Endothelial cell of umbilical vein (primary cell): ENCODE measurements at regions not wholly inside any gene's neighbourhood (a gene's known extent, or its start where the extent isn't known, plus 50 kb on each side); places are given as distances from the start of the nearest gene placed in this dataset.

Experiments used
- BruUV-seq: library from RNA; stranded (reverse); fragments of 400-500 nt; replicated peaks from 2 replicates; lab custom pipeline; 2021; lab: Mats Ljungman, UMichigan
- CTCF ChIA-PET: fragments of 300-600, 350-600 bp; sonication (Branson Sonifier 250); formaldehyde crosslinking; loops from one replicate; lab custom pipeline; 2021; ENCODE audit warnings: antibody characterized with exemption, inconsistent platforms; lab: Charles Lee
- POLR2A ChIA-PET: fragments of 300-600, 350-600 bp; sonication (Branson Sonifier 250); formaldehyde crosslinking; loops from one replicate; lab custom pipeline; 2021; ENCODE audit warnings: antibody characterized with exemption, inconsistent platforms; lab: Charles Lee
- DNase-seq: peaks from one replicate; pipeline ENCODE4 v3.0.0-alpha.2; 2011; ENCODE audit warnings: low read depth, low spot score
- FAIRE-seq: peaks from 2 replicates; lab custom pipeline; 2011; peaks lifted over from hg19 to GRCh38; lab: Jason Lieb, UNC
- H2AFZ ChIP-seq: 2 replicates; pipeline ENCODE4 v1.6.0; 2012; ENCODE audit warnings: low read depth, low read length, control low read depth, inconsistent platforms
- H3K27ac ChIP-seq: 2 replicates; pipeline ENCODE4 v1.5.1; 2011; ENCODE audit warnings: low read depth, mild to moderate bottlenecking, control low read depth, low read length, moderate library complexity; ENCODE audit not compliant: insufficient read depth
- H3K27me3 ChIP-seq, 2 experiments: 2 replicates each; pipeline versions ENCODE4 v1.6.0 to v1.6.1; 2011; ENCODE audit warnings: low read length in 2 of 2, mixed read lengths in 1 of 2; ENCODE audit not compliant: control insufficient read depth in 2 of 2, insufficient read depth in 2 of 2
- H3K36me3 ChIP-seq, 2 experiments: 2 replicates in 1 of 2; 3 replicates in 1 of 2; pipeline ENCODE4 v1.5.1; 2011; ENCODE audit warnings: low read length in 2 of 2, mild to moderate bottlenecking in 1 of 2, moderate library complexity in 1 of 2; ENCODE audit not compliant: control insufficient read depth in 2 of 2, insufficient read depth in 2 of 2; ENCODE audit errors: extremely low read depth in 1 of 2
- H3K4me1 ChIP-seq: 3 replicates; pipeline ENCODE4 v1.5.1; 2011; ENCODE audit warnings: mild to moderate bottlenecking, low read length; ENCODE audit not compliant: control insufficient read depth, insufficient read depth; ENCODE audit errors: extremely low read depth
- H3K4me2 ChIP-seq: 2 replicates; pipeline ENCODE4 v1.6.1; 2011; ENCODE audit warnings: low read length, control low read depth, mixed read lengths; ENCODE audit not compliant: insufficient read depth
- H3K4me3 ChIP-seq, 3 experiments: fragments of 200-600 bp in 1 of 3; sonication (generic), shearing (Covaris generic) in 1 of 3; replicated peaks in 1 of 3; 2 replicates each; pipeline ENCODE4 v1.5.1; 2011 to 2016; ENCODE audit warnings: control low read depth in 3 of 3, low read length in 3 of 3, mild to moderate bottlenecking in 2 of 3, inconsistent platforms in 1 of 3, low read depth in 1 of 3, moderate library complexity in 1 of 3; ENCODE audit not compliant: insufficient read depth in 1 of 3
- H3K79me2 ChIP-seq: 2 replicates; pipeline ENCODE4 v1.6.0; 2012; ENCODE audit warnings: low read length, inconsistent platforms; ENCODE audit not compliant: control insufficient read depth, insufficient read depth
- H3K9ac ChIP-seq: replicated peaks from 2 replicates; pipeline ENCODE3; 2011; ENCODE audit warnings: low read length, control low read depth; ENCODE audit not compliant: insufficient read depth; ENCODE audit errors: extremely low read depth
- H3K9me1 ChIP-seq: replicated peaks from 3 replicates; pipeline ENCODE4 v1.6.0; 2011; ENCODE audit warnings: mild to moderate bottlenecking, low read length; ENCODE audit not compliant: control insufficient read depth, insufficient read depth; ENCODE audit errors: extremely low read depth
- H3K9me3 ChIP-seq: replicated peaks from 2 replicates; pipeline ENCODE4 v1.5.1; 2012; ENCODE audit warnings: low read length, inconsistent platforms; ENCODE audit not compliant: control insufficient read depth, insufficient read depth
- H4K20me1 ChIP-seq: replicated peaks from 2 replicates; pipeline ENCODE3; 2011; ENCODE audit warnings: mild to moderate bottlenecking, low read length; ENCODE audit not compliant: control insufficient read depth, insufficient read depth; ENCODE audit errors: extremely low read depth
- CTCF ChIP-seq, 2 donors: IDR thresholded peaks; 1 replicate in 1 of 2; 2 replicates in 1 of 2; pipeline ENCODE4 v1.5.1; 2011; ENCODE audit warnings: low read length in 2 of 2, mild to moderate bottlenecking in 2 of 2, moderate library complexity in 2 of 2, control low read depth in 1 of 2, inconsistent platforms in 1 of 2, low read depth in 1 of 2; ENCODE audit not compliant: insufficient read depth in 1 of 2; ENCODE audit errors: extremely low read depth in 1 of 2
- EZH2 ChIP-seq: IDR thresholded peaks from 2 replicates; pipeline ENCODE4 v1.6.1; 2012; ENCODE audit warnings: borderline replicate concordance, low read depth, mild to moderate bottlenecking, moderate library complexity, low read length, inconsistent platforms; ENCODE audit not compliant: severe bottlenecking
- FOS ChIP-seq: IDR thresholded peaks from 2 replicates; pipeline ENCODE4 v1.6.1; 2011; ENCODE audit warnings: mild to moderate bottlenecking, low read length, moderate library complexity, borderline replicate concordance; ENCODE audit not compliant: insufficient read depth
- GATA2 ChIP-seq: IDR thresholded peaks from 2 replicates; pipeline ENCODE4 v1.7.0; 2011; ENCODE audit warnings: low read depth, mild to moderate bottlenecking, moderate library complexity, mixed read lengths, low read length; ENCODE audit not compliant: insufficient read length, insufficient read depth
- JUN ChIP-seq: IDR thresholded peaks from 2 replicates; pipeline ENCODE4 v1.6.1; 2011; ENCODE audit warnings: borderline replicate concordance, low read depth; ENCODE audit not compliant: insufficient read length, insufficient read depth
- MYC ChIP-seq: IDR thresholded peaks from one replicate; pipeline ENCODE4 v1.6.1; 2011; ENCODE audit warnings: mild to moderate bottlenecking, low read depth, low read length
- POLR2A ChIP-seq: IDR thresholded peaks from 2 replicates; pipeline ENCODE4 v1.6.1; 2012; ENCODE audit warnings: low read depth, mild to moderate bottlenecking, control low read depth, low read length
- POLR2AphosphoS5 ChIP-seq: IDR thresholded peaks from 2 replicates; pipeline ENCODE4 v1.6.1; 2012; ENCODE audit warnings: low read depth, mild to moderate bottlenecking, control low read depth, low read length, moderate library complexity; ENCODE audit not compliant: insufficient read depth
- dilution Hi-C: fragments of 300-500 bp; cut with MboI; formaldehyde crosslinking; loops from one replicate; pipeline ENCODE4 v1.15.0; 2019; ENCODE audit warnings: low sequenced_read_pairs; ENCODE audit not compliant: extremely low pct_ligation_motif_present
- intact Hi-C: fragments of 100-400 bp; cut with micrococcal nuclease; formaldehyde crosslinking; loops from one replicate; pipeline ENCODE4 v1.10.0; 2022

- Histone ChIP-seq H3K9me1 (no peaks in the 10 kb centered on the region), H3K4me2 (no peak overlapping the region), H3K27me3 (no peaks in the 10 kb centered on the region), H4K20me1 (no peaks in the 10 kb centered on the region), H3K79me2 (no peaks in the 10 kb centered on the region), H3K36me3 (no peaks in the 10 kb centered on the region), H3K4me3 (no peak overlapping the region), H2AFZ (no peak overlapping the region), H3K27ac (no peak overlapping the region), H3K9ac (no peak overlapping the region), H3K4me1 (no peaks in the 10 kb centered on the region), H3K9me3 (no peaks in the 10 kb centered on the region)
- intact Hi-C loops = loop anchor here (10.0 kb wide), 1 partner anchor 501 kb away; no protein-coding TSS in a partner anchor
- POLR2A ChIA-PET = no interaction called here
- DNase-seq = no peak
- no peak for TF ChIP-seq EZH2
- no peak for TF ChIP-seq POLR2A
- TF ChIP-seq GATA2 = no peak
- TF ChIP-seq CTCF (IDR thresholded peaks at IDR 0.05; ENCODE audit: extremely low read depth in 1 of 2, insufficient read depth in 1 of 2, low read depth in 1 of 2, low read length in 2 of 2) = no peak
- no peak for TF ChIP-seq JUN
- TF ChIP-seq FOS = no peak
- no peak for TF ChIP-seq MYC
- TF ChIP-seq POLR2AphosphoS5 = no peak
- no TSS peak for BruUV-seq
- dilution Hi-C loops = no loop called here
- FAIRE-seq = no peak
- CTCF ChIA-PET = no interaction called here
Observed at GRCh38 chr6:40323881-40324634, 263.1 kb downstream of the LRFN2 start.
